HG03342 (cell line): ENCODE measurements at regions not wholly inside any gene's neighbourhood (a gene's known extent, or its start where the extent isn't known, plus 50 kb on each side); places are given as distances from the start of the nearest gene placed in this dataset.

ENCODE experiments used
- ATAC-seq: cut with Tn5 transposase; IDR thresholded peaks from one replicate; pipeline ENCODE4 v1.9.1; 2021; ENCODE audit warnings: mild to moderate bottlenecking, moderate library complexity; ENCODE audit not compliant: unreplicated experiment

- ATAC-seq: no peak
Observed at GRCh38 chr10:128542659-128543058, 416.4 kb upstream of the MKI67 start.

- ATAC-seq: no peak
Observed at GRCh38 chr10:128543151-128543550, 416.9 kb upstream of the MKI67 start.

- no peak for ATAC-seq
Observed at GRCh38 chr10:128545216-128545615, 419.0 kb upstream of the MKI67 start.

- ATAC-seq: no peak
Observed at GRCh38 chr10:128546651-128547165, 420.5 kb upstream of the MKI67 start.

GRCh38 chr10:128549101-128549608 is 422.9 kb upstream of the MKI67 start:
- ATAC-seq: no peak

GRCh38 chr10:128550045-128550444 is 423.8 kb upstream of the MKI67 start:
- no peak for ATAC-seq

- ATAC-seq: no peak
Observed at GRCh38 chr10:128551475-128551874, 425.3 kb upstream of the MKI67 start.

GRCh38 chr10:128553755-128554154 is 427.5 kb upstream of the MKI67 start:
- ATAC-seq: no peak

GRCh38 chr10:128556182-128557110 is 430.2 kb upstream of the MKI67 start:
- ATAC-seq: no peak

GRCh38 chr10:128557149-128557710 is 431.0 kb upstream of the MKI67 start:
- ATAC-seq: no peak

GRCh38 chr10:128560406-128560805 is 434.2 kb upstream of the MKI67 start:
- ATAC-seq: no peak

GRCh38 chr10:128560993-128561392 is 434.8 kb upstream of the MKI67 start:
- ATAC-seq: no peak

GRCh38 chr10:128563387-128563786 is 437.2 kb upstream of the MKI67 start:
- no peak for ATAC-seq

- no peak for ATAC-seq
Observed at GRCh38 chr10:128563904-128564303, 437.7 kb upstream of the MKI67 start.

- ATAC-seq: no peak
Observed at GRCh38 chr10:128566361-128566968, 440.2 kb upstream of the MKI67 start.

- ATAC-seq: no peak
Observed at GRCh38 chr10:128567551-128567950, 441.3 kb upstream of the MKI67 start.

GRCh38 chr10:128568041-128568440 is 441.8 kb upstream of the MKI67 start:
- no peak for ATAC-seq

GRCh38 chr10:128568491-128568890 is 442.3 kb upstream of the MKI67 start:
- no peak for ATAC-seq

GRCh38 chr10:128568990-128569945 is 443.0 kb upstream of the MKI67 start:
- ATAC-seq: no peak

- no peak for ATAC-seq
Observed at GRCh38 chr10:128570319-128570995, 444.2 kb upstream of the MKI67 start.
